ENCODE measurements at regions not wholly inside any gene's neighbourhood (a gene's known extent, or its start where the extent isn't known, plus 50 kb on each side); places are given as distances from the start of the nearest gene placed in this dataset.

DNA sequence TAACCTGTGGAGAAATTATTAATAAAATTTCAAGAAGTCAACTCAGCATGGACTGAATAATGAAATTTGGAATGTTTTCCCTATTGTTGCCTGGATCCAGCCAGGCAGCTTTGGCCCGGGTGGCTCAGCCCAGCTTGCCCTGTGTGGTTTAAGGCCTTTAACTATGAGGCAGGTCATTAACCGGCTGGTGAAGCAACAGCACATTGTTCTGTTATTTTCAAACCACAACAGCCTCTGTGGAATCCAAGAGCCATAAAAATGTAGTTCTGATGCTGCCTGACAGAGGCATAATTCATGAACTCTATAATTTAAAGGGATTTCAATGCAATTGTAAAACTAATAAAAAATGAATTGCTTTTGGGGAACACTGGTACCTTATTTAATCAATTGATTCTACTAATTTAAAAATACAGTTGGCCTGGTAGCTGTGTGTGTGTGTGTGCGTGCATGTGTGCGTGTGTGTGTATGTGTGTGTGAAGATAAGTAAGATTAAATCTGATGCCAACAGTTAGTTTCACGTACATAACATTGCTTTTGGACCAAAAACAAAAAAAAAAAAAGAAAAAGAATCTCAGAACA is 117.7 kb downstream of the RPS12 start (continued):
- TF ChIP-seq, protein P1, sequence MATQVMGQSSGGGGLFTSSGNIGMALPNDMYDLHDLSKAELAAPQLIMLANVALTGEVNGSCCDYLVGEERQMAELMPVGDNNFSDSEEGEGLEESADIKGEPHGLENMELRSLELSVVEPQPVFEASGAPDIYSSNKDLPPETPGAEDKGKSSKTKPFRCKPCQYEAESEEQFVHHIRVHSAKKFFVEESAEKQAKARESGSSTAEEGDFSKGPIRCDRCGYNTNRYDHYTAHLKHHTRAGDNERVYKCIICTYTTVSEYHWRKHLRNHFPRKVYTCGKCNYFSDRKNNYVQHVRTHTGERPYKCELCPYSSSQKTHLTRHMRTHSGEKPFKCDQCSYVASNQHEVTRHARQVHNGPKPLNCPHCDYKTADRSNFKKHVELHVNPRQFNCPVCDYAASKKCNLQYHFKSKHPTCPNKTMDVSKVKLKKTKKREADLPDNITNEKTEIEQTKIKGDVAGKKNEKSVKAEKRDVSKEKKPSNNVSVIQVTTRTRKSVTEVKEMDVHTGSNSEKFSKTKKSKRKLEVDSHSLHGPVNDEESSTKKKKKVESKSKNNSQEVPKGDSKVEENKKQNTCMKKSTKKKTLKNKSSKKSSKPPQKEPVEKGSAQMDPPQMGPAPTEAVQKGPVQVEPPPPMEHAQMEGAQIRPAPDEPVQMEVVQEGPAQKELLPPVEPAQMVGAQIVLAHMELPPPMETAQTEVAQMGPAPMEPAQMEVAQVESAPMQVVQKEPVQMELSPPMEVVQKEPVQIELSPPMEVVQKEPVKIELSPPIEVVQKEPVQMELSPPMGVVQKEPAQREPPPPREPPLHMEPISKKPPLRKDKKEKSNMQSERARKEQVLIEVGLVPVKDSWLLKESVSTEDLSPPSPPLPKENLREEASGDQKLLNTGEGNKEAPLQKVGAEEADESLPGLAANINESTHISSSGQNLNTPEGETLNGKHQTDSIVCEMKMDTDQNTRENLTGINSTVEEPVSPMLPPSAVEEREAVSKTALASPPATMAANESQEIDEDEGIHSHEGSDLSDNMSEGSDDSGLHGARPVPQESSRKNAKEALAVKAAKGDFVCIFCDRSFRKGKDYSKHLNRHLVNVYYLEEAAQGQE (IDR thresholded peaks at IDR 0.05; ENCODE audit: low read depth, low read length), result no peak
- TF ChIP-seq JUND (IDR thresholded peaks at IDR 0.05) (no peak), RCOR1 (IDR thresholded peaks at IDR 0.05; ENCODE audit: low read length) (no peak)

DNA sequence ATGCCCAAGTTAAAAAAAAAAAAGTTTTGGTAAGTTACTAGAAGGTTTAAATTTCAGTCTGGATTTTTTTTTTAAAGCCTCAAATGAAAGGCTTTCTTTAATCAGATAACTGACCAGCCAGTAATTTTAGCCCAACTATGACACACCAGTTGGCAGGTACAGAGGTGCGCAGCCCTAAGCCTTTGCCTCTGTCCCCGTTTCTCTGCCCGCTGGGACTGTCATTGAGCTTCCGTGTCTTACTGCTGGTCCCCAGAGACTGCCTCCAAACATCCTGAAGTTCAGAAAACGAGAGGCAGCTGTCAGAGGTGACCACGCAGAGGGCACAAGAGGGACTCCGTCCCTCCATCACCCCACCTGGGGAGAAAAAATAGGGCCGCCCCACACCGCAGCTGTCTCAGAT is 118.2 kb downstream of the RPS12 start:
- WGBS (ENCODE audit: low lambda C conversion rate), result 88% methylated on average over 6 of the region's 9 CpGs

DNA sequence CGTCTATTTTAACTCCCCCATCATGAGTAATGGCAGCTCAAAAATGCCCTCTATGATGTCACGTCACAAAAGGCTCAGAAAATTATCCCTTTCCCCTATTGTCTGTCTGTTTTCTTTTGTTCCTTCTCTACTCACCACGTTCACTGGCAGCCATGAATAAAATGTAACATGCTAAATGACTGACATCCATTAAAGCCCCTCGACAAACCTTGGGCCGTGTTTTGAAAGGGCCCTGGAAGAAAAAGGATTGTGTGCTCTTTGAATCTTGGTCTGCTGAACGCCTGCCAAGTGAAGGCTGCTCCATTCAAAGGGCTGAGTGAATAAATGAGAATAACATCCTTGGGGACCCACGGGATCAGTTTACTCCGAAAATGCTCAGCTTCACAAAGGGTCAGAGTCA is 118.7 kb downstream of the RPS12 start:
- no peak overlapping the region for H3K27ac ChIP-seq (ENCODE audit: low read depth in 2 of 2, low read length in 1 of 2)
- H3K36me3 ChIP-seq (replicated peaks in 1 of 2; ENCODE audit: control insufficient read depth in 1 of 2, insufficient read depth in 2 of 2, low read length in 1 of 2), result no peaks in the 10 kb centered on the region
- no peak overlapping the region for H3K4me2 ChIP-seq
- H3K79me2 ChIP-seq (ENCODE audit: insufficient read depth), result no peaks in the 10 kb centered on the region
- no peak overlapping the region for H3K4me3 ChIP-seq (ENCODE audit: low read depth in 2 of 2, low read length in 1 of 2)
- peaks cover 0 to 10% of the 10 kb centered on the region in 2 experiments; a peak in 2 of 4 replicates for H3K4me1 ChIP-seq (ENCODE audit: control insufficient read depth in 1 of 2, insufficient read depth in 2 of 2, low read depth in 1 of 2, low read length in 1 of 2)
- no peaks in the 10 kb centered on the region for H3F3A ChIP-seq (replicated peaks; ENCODE audit: insufficient read depth)
- POLR2A ChIA-PET, result no interaction called here
- no peak overlapping the region for H2AFZ ChIP-seq (ENCODE audit: low read depth)
- H3K9me3 ChIP-seq, result no peaks in the 10 kb centered on the region
- H3K27me3 ChIP-seq (ENCODE audit: insufficient read depth), result no peaks in the 10 kb centered on the region
- no peak for DNase-seq
- H3K9ac ChIP-seq, result no peak overlapping the region
- no peaks in the 10 kb centered on the region for H3K9me2 ChIP-seq
- 54% methylated on average over 8 of the region's 8 CpGs for WGBS (ENCODE audit: low lambda C conversion rate)
- H4K20me1 ChIP-seq (ENCODE audit: insufficient read depth), result no peaks in the 10 kb centered on the region
- CTCF ChIA-PET, result interaction anchor here (1.2 to 3.2 kb wide), 4 partner anchors 30 to 110 kb away, joined by 3 to 9 read pairs (median 4); no protein-coding TSS in a partner anchor
- TF ChIP-seq FOXM1 (IDR thresholded peaks at IDR 0.05; ENCODE audit: low read depth) (no peak), NFIC (IDR thresholded peaks at IDR 0.05; ENCODE audit: borderline replicate concordance) (no peak)

More for the DNA sequence above, 118.2 kb downstream of the RPS12 start:
- Histone ChIP-seq H2AFZ (ENCODE audit: low read depth) (no peak overlapping the region), H3K27ac (ENCODE audit: low read depth in 2 of 2, low read length in 1 of 2) (no peak overlapping the region), H3K36me3 (replicated peaks in 1 of 2; ENCODE audit: control insufficient read depth in 1 of 2, insufficient read depth in 2 of 2, low read length in 1 of 2) (no peaks in the 10 kb centered on the region), H3K79me2 (ENCODE audit: insufficient read depth) (no peaks in the 10 kb centered on the region), H3F3A (replicated peaks; ENCODE audit: insufficient read depth) (no peaks in the 10 kb centered on the region), H3K4me3 (ENCODE audit: low read depth in 2 of 2, low read length in 1 of 2) (no peak overlapping the region), H3K4me1 (ENCODE audit: control insufficient read depth in 1 of 2, insufficient read depth in 2 of 2, low read depth in 1 of 2, low read length in 1 of 2) (peaks cover 0 to 11% of the 10 kb centered on the region in 2 experiments; a peak in 2 of 4 replicates), H3K9ac (no peak overlapping the region), H3K9me3 (no peaks in the 10 kb centered on the region), H4K20me1 (ENCODE audit: insufficient read depth) (no peaks in the 10 kb centered on the region), H3K9me2 (no peaks in the 10 kb centered on the region), H3K4me2 (no peak overlapping the region), H3K27me3 (ENCODE audit: insufficient read depth) (no peaks in the 10 kb centered on the region)
- TF ChIP-seq EP300 (IDR thresholded peaks at IDR 0.05; ENCODE audit: borderline replicate concordance in 1 of 2, low read depth in 1 of 2, low read length in 1 of 2) (no peak), YY1 (IDR thresholded peaks at IDR 0.05; ENCODE audit: low read depth) (no peak), TAF1 (IDR thresholded peaks at IDR 0.05; ENCODE audit: borderline replicate concordance, low read depth, low read length) (no peak), JUND (IDR thresholded peaks at IDR 0.05) (no peak)
- TF ChIP-seq, protein P2, sequence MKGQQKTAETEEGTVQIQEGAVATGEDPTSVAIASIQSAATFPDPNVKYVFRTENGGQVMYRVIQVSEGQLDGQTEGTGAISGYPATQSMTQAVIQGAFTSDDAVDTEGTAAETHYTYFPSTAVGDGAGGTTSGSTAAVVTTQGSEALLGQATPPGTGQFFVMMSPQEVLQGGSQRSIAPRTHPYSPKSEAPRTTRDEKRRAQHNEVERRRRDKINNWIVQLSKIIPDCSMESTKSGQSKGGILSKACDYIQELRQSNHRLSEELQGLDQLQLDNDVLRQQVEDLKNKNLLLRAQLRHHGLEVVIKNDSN (IDR thresholded peaks at IDR 0.05; ENCODE audit: borderline replicate concordance, low read depth), result no peak
- TF ChIP-seq, protein P3, sequence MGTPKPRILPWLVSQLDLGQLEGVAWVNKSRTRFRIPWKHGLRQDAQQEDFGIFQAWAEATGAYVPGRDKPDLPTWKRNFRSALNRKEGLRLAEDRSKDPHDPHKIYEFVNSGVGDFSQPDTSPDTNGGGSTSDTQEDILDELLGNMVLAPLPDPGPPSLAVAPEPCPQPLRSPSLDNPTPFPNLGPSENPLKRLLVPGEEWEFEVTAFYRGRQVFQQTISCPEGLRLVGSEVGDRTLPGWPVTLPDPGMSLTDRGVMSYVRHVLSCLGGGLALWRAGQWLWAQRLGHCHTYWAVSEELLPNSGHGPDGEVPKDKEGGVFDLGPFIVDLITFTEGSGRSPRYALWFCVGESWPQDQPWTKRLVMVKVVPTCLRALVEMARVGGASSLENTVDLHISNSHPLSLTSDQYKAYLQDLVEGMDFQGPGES (IDR thresholded peaks at IDR 0.05; ENCODE audit: low read depth, low read length), result no peak
- CTCF ChIA-PET, result interaction anchor here (1.2 to 3.2 kb wide), 3 partner anchors 30 to 109 kb away, joined by 3 to 9 read pairs (median 4); no protein-coding TSS in a partner anchor
- DNase-seq, result no peak
- POLR2A ChIA-PET, result no interaction called here

Data from SK-N-SH (cell line).